PC-3 (cell line): ENCODE measurements at regions not wholly inside any gene's neighbourhood (a gene's known extent, or its start where the extent isn't known, plus 50 kb on each side); places are given as distances from the start of the nearest gene placed in this dataset.
A peak's percentile ranks its signal among the peaks of the same experiment; 100 is the strongest.

ENCODE experiments used
- ATAC-seq: fragments of 200-7000 bp; cut with Tn5 transposase; 2 replicates; pipeline ENCODE4 v1.9.1; 2020; ENCODE audit warnings: mild to moderate bottlenecking, moderate library complexity
- BruUV-seq: library from RNA; stranded (reverse); fragments of 400-500 nt; replicated peaks from 2 replicates; lab custom pipeline; 2021; lab: Mats Ljungman, UMichigan
- CTCF ChIA-PET: fragments of 300-600 bp; sonication (Branson Sonifier 250); formaldehyde crosslinking; loops from one replicate; lab custom pipeline; 2022; ENCODE audit warnings: antibody characterized with exemption; lab: Charles Lee
- POLR2A ChIA-PET: fragments of 300-600 bp; sonication (Branson Sonifier 250); formaldehyde crosslinking; loops from one replicate; lab custom pipeline; 2022; ENCODE audit warnings: antibody characterized with exemption; ENCODE audit not compliant: unreplicated experiment; lab: Charles Lee
- DNase-seq: peaks from one replicate; pipeline ENCODE4 v3.0.0-alpha.2; 2015
- H2AFZ ChIP-seq: fragments of 300-600 bp; sonication (generic); 2 replicates; pipeline ENCODE4 v1.6.0; 2016; ENCODE audit warnings: antibody characterized with exemption, low read length
- H3F3A ChIP-seq: fragments of 300-600 bp; sonication (generic); one replicate; pipeline ENCODE4 v1.6.0; 2017; ENCODE audit warnings: antibody characterized with exemption, low read length, control low read depth, mild to moderate bottlenecking; ENCODE audit not compliant: unreplicated experiment
- H3K27ac ChIP-seq: fragments of 300-600 bp; sonication (generic); 2 replicates; pipeline ENCODE4 v1.5.1; 2016; ENCODE audit warnings: mild to moderate bottlenecking, low read length
- H3K27me3 ChIP-seq: fragments of 300-600 bp; sonication (generic); 2 replicates; pipeline ENCODE4 v1.6.1; 2016; ENCODE audit warnings: low read length, mixed read lengths
- H3K36me3 ChIP-seq: fragments of 300-600 bp; sonication (generic); 2 replicates; pipeline ENCODE4 v1.6.1; 2016; ENCODE audit warnings: low read depth, mixed run types, low read length, mixed read lengths
- H3K4me1 ChIP-seq: fragments of 300-600 bp; sonication (generic); 2 replicates; pipeline ENCODE4 v1.5.1; 2016; ENCODE audit warnings: low read length; ENCODE audit not compliant: insufficient read depth
- H3K4me2 ChIP-seq: fragments of 300-600 bp; sonication (generic); 2 replicates; pipeline ENCODE4 v1.6.0; 2016; ENCODE audit warnings: low read length
- H3K4me3 ChIP-seq: fragments of 300-600 bp; sonication (generic); 2 replicates; pipeline ENCODE4 v1.5.1; 2016; ENCODE audit warnings: mild to moderate bottlenecking, low read length, mixed read lengths
- H3K79me2 ChIP-seq: fragments of 300-600 bp; sonication (generic); 2 replicates; pipeline ENCODE4 v1.6.1; 2017; ENCODE audit warnings: low read length, mixed read lengths
- H3K9ac ChIP-seq: fragments of 300-600 bp; sonication (generic); 2 replicates; pipeline ENCODE4 v1.6.0; 2016; ENCODE audit warnings: mild to moderate bottlenecking, low read length
- H3K9me2 ChIP-seq: fragments of 300-600 bp; sonication (generic); replicated peaks from 2 replicates; pipeline ENCODE4 v1.6.1; 2016; ENCODE audit warnings: mixed run types, low read length, mixed read lengths
- H3K9me3 ChIP-seq: fragments of 300-600 bp; sonication (generic); 2 replicates; pipeline ENCODE4 v1.6.1; 2016; ENCODE audit warnings: low read length, mixed read lengths
- H4K20me1 ChIP-seq: fragments of 300-600 bp; sonication (generic); 2 replicates; pipeline ENCODE4 v1.6.1; 2016; ENCODE audit warnings: low read length, mixed read lengths
- CTCF ChIP-seq: fragments of 300-600 bp; sonication (generic); conservative IDR thresholded peaks from 2 replicates; pipeline ENCODE4 v1.5.1; 2017; ENCODE audit warnings: antibody characterized with exemption, low read depth, mild to moderate bottlenecking, low read length
- EZH2 ChIP-seq: fragments of 300-600 bp; sonication (generic); IDR thresholded peaks from one replicate; pipeline ENCODE4 v1.6.1; 2017; ENCODE audit warnings: antibody characterized with exemption, mild to moderate bottlenecking, low read length; ENCODE audit not compliant: unreplicated experiment
- EZH2phosphoT487 ChIP-seq: fragments of 300-600 bp; sonication (generic); IDR thresholded peaks from 2 replicates; pipeline ENCODE4 v1.6.1; 2018; ENCODE audit warnings: mild to moderate bottlenecking, antibody characterized with exemption, low read length, borderline replicate concordance
- intact Hi-C: fragments of 100-400 bp; cut with micrococcal nuclease; formaldehyde crosslinking; loops from 2 replicates; pipeline ENCODE4 v1.9.0; 2023

DNA sequence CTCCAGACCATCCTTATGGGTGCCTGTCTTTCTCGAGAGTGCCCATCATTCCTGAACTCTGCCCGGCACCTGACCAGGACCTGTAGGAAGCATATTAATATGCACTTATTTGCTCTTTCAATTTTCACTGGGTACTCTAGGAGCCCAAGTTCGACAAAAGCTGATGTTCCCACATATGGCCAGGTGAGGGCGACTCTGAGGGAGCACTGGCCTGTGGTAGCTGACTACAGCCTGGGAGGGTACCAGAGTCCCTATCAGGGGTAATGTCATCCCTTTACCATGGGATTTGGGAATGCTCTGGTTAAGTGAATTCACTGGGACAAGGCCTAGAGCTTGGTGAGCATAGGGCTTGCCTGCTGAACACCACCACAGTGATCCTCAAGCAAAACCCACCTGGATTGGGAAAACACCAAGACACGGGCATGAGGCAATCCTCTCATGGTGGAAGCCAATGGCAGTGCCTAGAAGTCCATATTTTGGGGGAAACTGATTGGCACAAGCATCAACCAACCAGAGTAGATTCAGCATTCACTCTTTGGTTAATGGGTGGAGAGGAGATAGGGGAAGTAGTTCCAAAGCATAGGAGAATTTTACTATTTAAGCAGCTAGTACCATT is 112.2 kb downstream of the MTX3 start:
- intact Hi-C loops: no loop called here
- ChIA-PET CTCF (interaction anchor here (1.2 kb wide), 1 partner anchor 205 kb away, joined by 4 read pairs; no protein-coding TSS in a partner anchor), POLR2A (no interaction called here)
- Histone ChIP-seq H3K79me2 (no peaks in the 10 kb centered on the region), H3K27ac (no peak overlapping the region), H3F3A (no peaks in the 10 kb centered on the region), H2AFZ (no peak overlapping the region), H3K4me1 (no peaks in the 10 kb centered on the region), H3K9ac (no peak overlapping the region), H3K9me3 (no peaks in the 10 kb centered on the region), H3K4me3 (no peak overlapping the region), H3K4me2 (no peak overlapping the region), H3K36me3 (no peaks in the 10 kb centered on the region), H3K9me2 (no peaks in the 10 kb centered on the region), H4K20me1 (no peaks in the 10 kb centered on the region), H3K27me3 (peaks cover 8% of the 10 kb centered on the region)
- TF ChIP-seq CTCF (peak; percentile 55), EZH2phosphoT487 (no peak), EZH2 (no peak)
- peak; percentile 31 for DNase-seq
- no TSS peak for BruUV-seq
- no peak for ATAC-seq

- no peaks in the 10 kb centered on the region for H3K79me2 ChIP-seq
- H3K9ac ChIP-seq: no peak overlapping the region
- no peaks in the 10 kb centered on the region for H3K36me3 ChIP-seq
- ChIA-PET POLR2A (no interaction called here), CTCF (interaction anchor here (1.2 kb wide), 1 partner anchor 205 kb away, joined by 4 read pairs; no protein-coding TSS in a partner anchor)
- intact Hi-C loops: no loop called here
- no peaks in the 10 kb centered on the region for H3K4me1 ChIP-seq
- H3K4me2 ChIP-seq: no peak overlapping the region
- peaks cover 14% of the 10 kb centered on the region for H3K27me3 ChIP-seq
- H3K9me3 ChIP-seq: no peaks in the 10 kb centered on the region
- H3K9me2 ChIP-seq: no peaks in the 10 kb centered on the region
- H4K20me1 ChIP-seq: no peaks in the 10 kb centered on the region
- no TSS peak for BruUV-seq
- no peak overlapping the region for H2AFZ ChIP-seq
- ATAC-seq (no peak), DNase-seq (no peak)
- H3F3A ChIP-seq: no peaks in the 10 kb centered on the region
- H3K4me3 ChIP-seq: no peak overlapping the region
- TF ChIP-seq CTCF (no peak), EZH2phosphoT487 (no peak), EZH2 (no peak)
- no peak overlapping the region for H3K27ac ChIP-seq
These were observed 112.9 kb downstream of the MTX3 start for GRCh38 chr5:79878136-79878679.

DNA sequence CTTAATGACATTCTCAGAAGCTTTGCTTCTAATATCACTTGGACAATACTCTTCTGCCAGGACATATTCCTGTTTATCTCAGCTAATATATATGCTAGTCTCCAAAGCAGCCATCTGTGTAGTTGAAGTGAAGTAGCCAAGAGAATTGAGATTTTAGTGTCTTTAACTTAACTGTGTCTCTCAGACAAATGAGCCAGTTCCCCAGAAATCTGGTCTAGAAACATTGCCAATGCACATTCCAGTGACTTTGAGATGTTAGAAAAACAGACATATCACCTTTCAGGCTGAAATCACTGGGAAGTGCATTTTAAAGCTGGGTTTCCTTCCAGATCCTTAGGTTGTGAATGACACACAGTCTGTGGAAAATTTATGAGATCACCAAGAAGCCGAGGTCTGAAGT is 114.6 kb downstream of the MTX3 start:
- H3F3A ChIP-seq: no peaks in the 10 kb centered on the region
- no peaks in the 10 kb centered on the region for H4K20me1 ChIP-seq
- no peaks in the 10 kb centered on the region for H3K9me3 ChIP-seq
- ATAC-seq (no peak), DNase-seq (no peak)
- no peaks in the 10 kb centered on the region for H3K4me1 ChIP-seq
- H2AFZ ChIP-seq: no peak overlapping the region
- no TSS peak for BruUV-seq
- ChIA-PET CTCF (no interaction called here), POLR2A (no interaction called here)
- intact Hi-C loops: no loop called here
- H3K9me2 ChIP-seq: no peaks in the 10 kb centered on the region
- no peaks in the 10 kb centered on the region for H3K79me2 ChIP-seq
- TF ChIP-seq EZH2 (no peak), EZH2phosphoT487 (no peak), CTCF (no peak)
- H3K4me2 ChIP-seq: no peak overlapping the region
- H3K27me3 ChIP-seq: peaks cover 28% of the 10 kb centered on the region
- no peak overlapping the region for H3K27ac ChIP-seq
- no peak overlapping the region for H3K9ac ChIP-seq
- no peak overlapping the region for H3K4me3 ChIP-seq
- no peaks in the 10 kb centered on the region for H3K36me3 ChIP-seq
